ENCODE measurements at regions not wholly inside any gene's neighbourhood (a gene's known extent, or its start where the extent isn't known, plus 50 kb on each side); places are given as distances from the start of the nearest gene placed in this dataset.

- TF ChIP-seq, protein P1, sequence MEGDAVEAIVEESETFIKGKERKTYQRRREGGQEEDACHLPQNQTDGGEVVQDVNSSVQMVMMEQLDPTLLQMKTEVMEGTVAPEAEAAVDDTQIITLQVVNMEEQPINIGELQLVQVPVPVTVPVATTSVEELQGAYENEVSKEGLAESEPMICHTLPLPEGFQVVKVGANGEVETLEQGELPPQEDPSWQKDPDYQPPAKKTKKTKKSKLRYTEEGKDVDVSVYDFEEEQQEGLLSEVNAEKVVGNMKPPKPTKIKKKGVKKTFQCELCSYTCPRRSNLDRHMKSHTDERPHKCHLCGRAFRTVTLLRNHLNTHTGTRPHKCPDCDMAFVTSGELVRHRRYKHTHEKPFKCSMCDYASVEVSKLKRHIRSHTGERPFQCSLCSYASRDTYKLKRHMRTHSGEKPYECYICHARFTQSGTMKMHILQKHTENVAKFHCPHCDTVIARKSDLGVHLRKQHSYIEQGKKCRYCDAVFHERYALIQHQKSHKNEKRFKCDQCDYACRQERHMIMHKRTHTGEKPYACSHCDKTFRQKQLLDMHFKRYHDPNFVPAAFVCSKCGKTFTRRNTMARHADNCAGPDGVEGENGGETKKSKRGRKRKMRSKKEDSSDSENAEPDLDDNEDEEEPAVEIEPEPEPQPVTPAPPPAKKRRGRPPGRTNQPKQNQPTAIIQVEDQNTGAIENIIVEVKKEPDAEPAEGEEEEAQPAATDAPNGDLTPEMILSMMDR (IDR thresholded peaks at IDR 0.05), result no peak
- no peak for TF ChIP-seq POLR2A (IDR thresholded peaks at IDR 0.05)
Measured at GRCh38 chr6:139608466-139609261, 234.2 kb upstream of the CITED2 start.

All from heart left ventricle (tissue), 13 donors.